Lung microvascular endothelial cell (primary cell): ENCODE measurements at regions not wholly inside any gene's neighbourhood (a gene's known extent, or its start where the extent isn't known, plus 50 kb on each side); places are given as distances from the start of the nearest gene placed in this dataset.

ENCODE experiments used
- DNase-seq, 2 donors: peaks; one replicate each; pipeline versions ENCODE4 v3.0.0 to v3.0.0-alpha.2; 2010; ENCODE audit warnings: low read depth in 2 of 2

DNA sequence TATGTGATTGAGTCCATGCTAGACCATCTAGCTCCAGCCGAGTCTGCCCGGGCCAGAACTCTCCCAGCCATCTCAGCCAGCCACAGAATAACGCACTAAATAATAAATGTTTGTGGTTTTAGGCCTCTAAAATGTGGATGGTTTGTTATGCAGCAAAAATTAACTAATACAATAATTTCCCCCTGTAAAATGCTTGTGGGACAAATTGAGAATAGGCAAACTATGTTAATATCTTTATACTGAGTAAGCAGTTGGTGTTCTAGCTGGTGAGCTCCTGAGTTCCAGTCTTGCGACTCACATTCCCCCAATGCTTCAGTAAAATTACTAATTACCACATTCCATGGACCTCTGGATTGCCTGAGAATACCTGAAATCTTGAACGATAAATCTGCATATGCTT, 316.8 kb upstream of the NFE2L3 start:
- DNase-seq: no peak

DNA sequence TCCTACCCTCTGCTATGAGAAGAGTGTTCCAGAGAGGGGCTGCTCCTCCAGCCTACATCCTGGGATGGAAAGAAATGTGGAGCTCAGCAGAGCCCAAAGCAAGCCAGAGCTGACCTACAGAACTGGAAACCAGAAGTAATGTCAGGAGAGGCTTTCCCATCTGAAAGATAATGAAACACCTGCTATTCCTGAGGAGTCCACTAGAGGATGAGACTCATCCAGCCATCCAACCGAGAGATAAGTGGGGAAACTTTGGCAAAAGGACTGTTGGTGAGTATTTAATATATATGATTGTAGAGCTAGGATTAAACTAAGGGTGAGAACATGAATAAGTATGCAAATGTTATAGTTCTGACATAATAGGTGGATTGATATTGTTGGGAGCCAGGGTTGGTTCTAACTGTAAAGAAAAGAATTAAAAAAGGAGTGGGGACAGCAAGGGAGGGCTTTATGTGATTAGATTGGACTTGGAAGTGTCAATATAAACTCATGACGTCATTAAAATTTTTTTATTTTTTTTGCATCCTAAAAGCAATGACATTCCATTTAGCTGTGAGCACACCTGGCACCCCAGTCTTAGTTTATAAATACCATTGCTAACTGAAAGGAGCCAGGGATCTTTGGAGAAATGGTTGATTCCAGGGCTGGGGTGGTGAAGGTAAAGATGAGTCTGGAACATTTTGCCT, 312.8 kb upstream of the NFE2L3 start:
- DNase-seq: no peak

- DNase-seq: no peak
Measured at GRCh38 chr7:25840209-25840792, 311.7 kb upstream of the NFE2L3 start.

DNA sequence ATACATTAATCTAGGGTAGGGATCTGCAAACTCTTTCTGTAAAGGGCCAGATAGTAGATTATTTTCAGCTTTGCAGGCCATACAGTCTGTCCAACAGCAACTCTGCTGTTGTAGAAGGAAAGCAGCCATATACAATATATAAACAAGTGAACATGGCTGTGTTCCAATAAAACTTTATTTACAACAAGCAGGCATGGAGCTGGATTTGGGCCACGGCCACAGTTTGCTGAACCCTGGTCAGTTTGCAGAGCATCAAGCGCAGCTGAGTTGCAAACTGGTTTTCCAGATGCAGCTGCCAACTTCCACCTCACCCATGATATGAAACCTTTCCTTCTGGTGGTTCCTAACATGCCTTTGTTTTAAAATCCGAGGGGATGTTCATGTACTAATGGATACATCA, 310.4 kb upstream of the NFE2L3 start:
- no peak for DNase-seq

DNA sequence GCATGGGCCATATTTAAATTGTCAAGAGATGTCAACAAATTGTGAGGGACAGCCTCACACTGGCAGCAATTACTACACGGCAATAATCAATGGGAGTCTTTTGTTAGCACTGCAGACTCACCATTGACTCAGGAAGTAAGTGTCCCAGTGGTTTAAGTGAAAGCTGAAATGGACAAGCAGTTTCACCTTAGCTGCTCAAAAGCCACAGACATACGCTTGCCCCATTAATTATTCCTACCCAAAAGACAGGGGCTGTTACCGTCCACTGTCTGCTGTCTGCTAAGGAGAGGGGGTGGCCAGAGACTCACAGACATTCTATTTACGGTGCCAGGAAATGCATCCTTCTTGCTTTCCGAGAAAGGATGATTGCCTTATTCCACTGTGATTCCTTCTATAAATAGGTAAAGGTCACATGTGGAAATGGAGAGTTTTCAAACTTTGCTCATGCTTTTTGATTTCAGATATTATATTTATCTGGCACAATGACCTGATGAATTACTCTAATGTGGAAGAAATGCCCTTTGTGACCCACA, 309.7 kb upstream of the NFE2L3 start:
- no peak for DNase-seq

DNA sequence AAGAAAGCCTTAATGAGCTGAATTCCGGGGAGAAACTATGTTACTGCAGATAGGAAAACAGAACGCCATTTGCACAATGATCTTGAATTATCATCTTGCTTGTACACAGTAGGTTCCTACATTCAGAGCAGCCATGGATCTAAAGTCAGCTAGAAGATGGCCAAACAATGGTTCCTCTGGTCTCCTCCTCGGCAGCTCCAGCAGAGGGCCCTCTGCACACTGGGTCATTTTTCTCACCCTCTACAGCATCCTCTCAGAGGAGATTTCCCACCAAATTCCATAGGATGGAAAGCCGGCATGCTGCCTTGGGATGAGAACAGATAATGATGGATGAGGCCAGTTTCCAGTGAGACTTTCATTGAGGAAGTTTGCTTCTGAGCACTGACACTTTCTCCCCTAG, 308.5 kb upstream of the NFE2L3 start:
- no peak for DNase-seq

GRCh38 chr7:25844102-25844870, 307.7 kb upstream of the NFE2L3 start:
- DNase-seq: peak in 1 of 2 donors; percentile 63

DNA sequence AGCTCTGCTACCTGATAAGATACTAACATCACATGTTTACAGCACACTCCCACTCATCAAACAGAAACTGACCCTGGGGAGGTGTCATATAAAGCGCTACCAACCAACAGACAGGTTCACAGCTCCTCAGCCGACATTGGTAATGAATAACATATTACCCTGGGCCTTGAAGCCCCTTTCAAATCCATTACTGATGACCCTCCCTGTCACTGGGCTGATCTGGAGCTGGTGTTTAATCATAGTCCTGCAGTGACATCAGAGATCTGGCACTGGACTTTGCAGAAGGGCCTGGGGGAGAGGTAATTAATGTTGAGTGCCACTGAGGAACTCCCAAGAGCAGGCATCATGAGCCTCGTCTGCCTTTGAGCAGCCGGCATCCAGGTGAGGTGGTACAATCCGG, 306.5 kb upstream of the NFE2L3 start:
- DNase-seq: no peak

DNA sequence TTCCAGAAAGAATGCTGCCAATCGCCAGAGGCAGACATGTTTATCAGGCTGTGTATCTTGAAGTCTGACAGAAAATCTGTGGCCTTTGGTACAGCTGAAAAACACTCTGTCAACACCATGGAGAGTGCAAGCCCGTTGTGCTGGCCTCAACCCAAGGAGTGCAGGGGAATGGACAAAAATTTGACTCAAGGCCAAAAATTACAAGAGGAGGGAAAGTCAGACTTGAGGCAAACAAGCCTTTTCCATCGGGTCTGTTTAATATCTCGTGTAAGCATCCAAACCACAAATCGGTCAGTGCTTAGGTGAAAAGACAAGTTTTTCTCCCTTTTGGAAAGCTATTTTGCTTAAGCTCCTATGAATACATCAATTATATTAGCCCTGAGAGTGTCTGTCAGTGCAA, 305.3 kb upstream of the NFE2L3 start:
- peak in 1 of 2 donors; percentile 80 for DNase-seq

GRCh38 chr7:25847336-25848070, 304.5 kb upstream of the NFE2L3 start:
- DNase-seq: peak in 1 of 2 donors; percentile 54

DNA sequence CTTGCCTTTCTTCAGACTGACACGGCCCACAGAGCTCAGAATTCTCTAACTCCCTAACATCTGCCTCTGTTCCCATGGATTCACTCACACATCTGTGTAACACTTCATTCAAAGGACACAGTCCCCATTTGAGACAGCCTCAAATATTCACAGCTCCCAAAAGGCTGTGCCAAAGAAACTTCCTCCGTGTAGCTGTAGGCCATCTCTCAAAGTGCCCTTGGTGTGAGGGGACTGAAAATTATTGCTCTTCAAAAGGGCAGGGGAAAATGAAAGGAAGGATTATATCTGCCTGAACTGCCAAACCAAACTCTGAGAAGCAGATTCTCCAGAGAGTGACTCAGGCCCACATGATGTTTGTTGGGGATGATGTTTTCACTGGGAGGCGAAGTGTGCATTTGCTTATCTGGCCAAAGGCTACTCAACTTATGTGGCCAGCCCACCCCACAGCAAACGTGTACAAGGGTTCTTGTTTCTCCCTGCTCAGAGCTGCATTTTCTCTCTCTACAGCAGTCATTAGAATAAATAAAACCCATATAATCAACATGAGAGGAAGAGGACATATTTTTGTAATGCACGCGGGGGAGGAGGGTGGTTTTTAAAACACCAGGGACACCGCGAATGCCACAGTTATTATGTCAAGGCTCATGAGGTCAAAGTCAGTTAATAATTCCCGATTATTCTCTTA, 302.4 kb upstream of the NFE2L3 start:
- DNase-seq: peak; percentile 28 to 70

GRCh38 chr7:25850216-25850615, 301.8 kb upstream of the NFE2L3 start:
- no peak for DNase-seq

DNA sequence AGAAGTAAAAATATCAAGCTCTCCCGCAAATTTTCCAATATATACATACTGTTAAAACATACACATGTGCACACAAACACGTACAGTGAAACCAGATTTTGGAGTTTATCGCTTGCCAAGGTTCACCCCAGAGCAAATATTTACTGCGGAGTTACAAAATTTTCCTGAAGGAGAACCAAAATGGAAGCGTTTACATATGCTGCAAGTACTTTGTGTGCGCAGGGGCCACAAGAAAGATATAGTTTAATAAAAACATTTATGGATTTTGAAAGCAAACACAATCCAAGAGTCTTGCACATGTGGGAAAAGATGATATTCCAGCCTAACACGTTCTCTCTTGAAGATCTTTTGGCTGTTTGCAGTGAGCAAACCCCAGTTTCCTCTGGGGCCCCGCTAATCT, 301.3 kb upstream of the NFE2L3 start:
- no peak for DNase-seq

DNA sequence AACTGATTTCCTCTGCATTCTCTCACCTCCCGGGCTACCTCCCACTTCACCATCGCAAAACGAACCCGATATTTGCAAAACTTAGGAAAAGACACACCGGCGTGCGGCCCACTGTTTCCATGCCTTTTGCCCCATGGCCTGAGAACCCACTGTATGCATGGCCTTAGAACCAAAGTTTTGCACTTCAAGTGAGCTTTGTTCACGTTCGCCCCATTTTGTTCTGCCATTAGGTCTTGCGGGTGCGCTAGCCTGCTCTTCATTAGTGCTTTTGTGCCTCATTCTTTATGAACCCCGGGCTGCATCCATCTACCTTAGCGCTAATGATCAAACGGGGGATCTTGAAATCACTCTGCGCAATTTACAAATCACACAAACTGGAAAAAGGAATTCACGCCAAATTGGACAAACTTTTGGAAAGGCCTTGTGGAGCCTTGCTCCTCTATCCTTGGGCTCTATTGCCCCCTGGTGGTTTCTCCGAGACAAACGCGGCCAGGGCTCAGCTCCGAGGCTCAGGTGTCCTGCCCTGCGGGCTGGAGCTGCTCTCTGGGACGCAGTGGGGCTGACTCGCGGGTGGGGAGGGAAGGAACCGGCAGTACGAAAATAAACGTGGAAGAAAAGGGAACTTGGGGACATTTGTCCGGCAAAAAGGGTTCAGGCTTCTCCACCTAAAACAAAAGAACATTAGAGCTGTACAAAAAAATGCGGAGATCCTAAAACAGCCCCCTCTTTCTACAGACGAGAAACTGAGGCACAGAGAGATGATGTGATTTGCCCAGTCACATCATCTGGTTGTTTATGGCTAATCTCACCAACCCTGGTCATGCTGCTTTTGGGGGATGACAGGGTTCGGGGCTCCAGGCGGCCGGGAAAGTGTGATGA, 300.4 kb upstream of the NFE2L3 start:
- peak; percentile 42 to 83 for DNase-seq

DNA sequence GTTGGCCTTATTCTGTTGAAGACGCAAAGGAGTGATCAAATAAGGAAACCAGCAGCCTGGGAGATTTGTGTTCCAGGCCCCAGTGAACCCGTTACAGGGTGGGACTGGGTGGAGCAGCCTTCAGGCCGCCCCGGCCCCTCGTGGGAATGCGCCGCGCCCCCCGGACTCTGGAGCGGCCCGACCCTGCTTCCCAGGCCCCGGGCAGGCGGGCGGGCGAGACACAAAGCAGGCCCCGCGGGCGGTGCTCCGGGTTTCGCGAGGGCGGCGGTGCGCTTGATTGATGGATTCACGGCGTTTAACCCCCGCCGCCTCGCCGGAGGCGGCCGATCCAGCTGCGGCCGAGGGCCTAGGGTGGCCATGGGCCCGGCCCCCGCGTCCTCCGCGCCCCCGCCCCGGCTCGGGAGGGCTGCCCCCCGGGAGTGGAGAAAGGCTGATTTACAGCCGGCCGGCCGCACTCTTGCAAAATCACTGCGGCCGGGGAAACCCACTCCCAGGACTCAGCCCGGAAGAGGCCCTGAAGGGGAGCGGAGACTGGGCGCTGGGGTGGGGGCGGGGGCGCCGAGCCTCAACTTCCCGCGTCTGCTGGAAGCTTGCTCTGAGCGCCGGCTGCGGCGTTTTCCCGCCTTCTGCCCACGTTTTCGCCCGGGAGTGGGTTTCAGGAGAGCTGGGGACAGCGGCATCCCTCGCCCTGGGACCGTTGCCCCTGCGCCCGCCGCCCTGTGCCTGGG, 299.6 kb upstream of the NFE2L3 start:
- DNase-seq: no peak

- no peak for DNase-seq
Measured at GRCh38 chr7:25852939-25853271, 299.1 kb upstream of the NFE2L3 start.

- no peak for DNase-seq
Measured at GRCh38 chr7:25853314-25853713, 298.7 kb upstream of the NFE2L3 start.

DNA sequence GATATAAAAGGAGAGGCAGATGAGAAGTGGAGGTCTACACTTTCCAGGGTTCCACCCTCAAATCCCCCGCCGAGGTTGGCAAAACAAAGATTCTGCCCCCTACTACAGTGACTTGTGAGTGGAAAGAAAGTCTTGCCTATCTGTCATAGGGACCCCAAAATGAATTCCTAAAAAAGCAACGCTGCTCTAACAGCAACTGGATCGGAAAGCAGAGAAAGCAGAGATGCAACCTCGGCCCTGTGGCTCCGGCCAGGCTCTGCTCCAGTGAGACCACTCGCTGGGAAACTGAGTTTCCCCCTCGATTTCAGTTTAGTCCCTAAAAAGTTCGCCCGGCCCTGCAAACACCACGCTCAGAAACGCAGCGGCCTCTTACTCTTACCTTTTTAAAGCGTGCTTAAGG, 297.9 kb upstream of the NFE2L3 start:
- DNase-seq: no peak

- DNase-seq: peak; percentile 79 to 81
Measured at GRCh38 chr7:25854608-25855497, 297.1 kb upstream of the NFE2L3 start.
